ENCODE measurements at regions not wholly inside any gene's neighbourhood (a gene's known extent, or its start where the extent isn't known, plus 50 kb on each side); places are given as distances from the start of the nearest gene placed in this dataset.

DNA sequence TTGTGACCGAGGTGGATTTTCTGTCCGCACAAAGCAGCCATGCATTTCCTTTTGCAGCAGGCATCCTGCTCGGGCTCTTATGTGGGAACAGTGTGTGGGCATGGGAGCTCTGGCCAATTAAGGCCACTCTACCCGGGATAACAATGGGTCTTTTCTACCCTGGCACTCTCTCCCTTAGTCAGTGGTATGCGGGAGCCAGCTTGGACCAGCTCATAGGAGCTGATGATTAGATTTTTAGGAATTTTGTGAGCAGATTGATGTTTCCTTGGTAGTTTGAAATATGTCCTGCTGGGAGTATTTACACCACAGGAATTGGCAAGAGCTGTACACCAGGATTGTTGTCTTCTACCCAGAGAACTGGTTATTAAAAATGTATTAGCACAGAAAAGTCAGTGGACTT lies 89.3 kb downstream of the SPP2 start:
- TF ChIP-seq, protein P1, sequence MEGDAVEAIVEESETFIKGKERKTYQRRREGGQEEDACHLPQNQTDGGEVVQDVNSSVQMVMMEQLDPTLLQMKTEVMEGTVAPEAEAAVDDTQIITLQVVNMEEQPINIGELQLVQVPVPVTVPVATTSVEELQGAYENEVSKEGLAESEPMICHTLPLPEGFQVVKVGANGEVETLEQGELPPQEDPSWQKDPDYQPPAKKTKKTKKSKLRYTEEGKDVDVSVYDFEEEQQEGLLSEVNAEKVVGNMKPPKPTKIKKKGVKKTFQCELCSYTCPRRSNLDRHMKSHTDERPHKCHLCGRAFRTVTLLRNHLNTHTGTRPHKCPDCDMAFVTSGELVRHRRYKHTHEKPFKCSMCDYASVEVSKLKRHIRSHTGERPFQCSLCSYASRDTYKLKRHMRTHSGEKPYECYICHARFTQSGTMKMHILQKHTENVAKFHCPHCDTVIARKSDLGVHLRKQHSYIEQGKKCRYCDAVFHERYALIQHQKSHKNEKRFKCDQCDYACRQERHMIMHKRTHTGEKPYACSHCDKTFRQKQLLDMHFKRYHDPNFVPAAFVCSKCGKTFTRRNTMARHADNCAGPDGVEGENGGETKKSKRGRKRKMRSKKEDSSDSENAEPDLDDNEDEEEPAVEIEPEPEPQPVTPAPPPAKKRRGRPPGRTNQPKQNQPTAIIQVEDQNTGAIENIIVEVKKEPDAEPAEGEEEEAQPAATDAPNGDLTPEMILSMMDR (IDR thresholded peaks at IDR 0.05): no peak
- no peak for TF ChIP-seq POLR2A (IDR thresholded peaks at IDR 0.05)
